ENCODE measurements at regions not wholly inside any gene's neighbourhood (a gene's known extent, or its start where the extent isn't known, plus 50 kb on each side); places are given as distances from the start of the nearest gene placed in this dataset.
"Not testable (repeated sequence)": the region's sequence is repeated elsewhere in the genome, so short reads cannot be mapped to it uniquely, and the experiment has no call there.

DNA sequence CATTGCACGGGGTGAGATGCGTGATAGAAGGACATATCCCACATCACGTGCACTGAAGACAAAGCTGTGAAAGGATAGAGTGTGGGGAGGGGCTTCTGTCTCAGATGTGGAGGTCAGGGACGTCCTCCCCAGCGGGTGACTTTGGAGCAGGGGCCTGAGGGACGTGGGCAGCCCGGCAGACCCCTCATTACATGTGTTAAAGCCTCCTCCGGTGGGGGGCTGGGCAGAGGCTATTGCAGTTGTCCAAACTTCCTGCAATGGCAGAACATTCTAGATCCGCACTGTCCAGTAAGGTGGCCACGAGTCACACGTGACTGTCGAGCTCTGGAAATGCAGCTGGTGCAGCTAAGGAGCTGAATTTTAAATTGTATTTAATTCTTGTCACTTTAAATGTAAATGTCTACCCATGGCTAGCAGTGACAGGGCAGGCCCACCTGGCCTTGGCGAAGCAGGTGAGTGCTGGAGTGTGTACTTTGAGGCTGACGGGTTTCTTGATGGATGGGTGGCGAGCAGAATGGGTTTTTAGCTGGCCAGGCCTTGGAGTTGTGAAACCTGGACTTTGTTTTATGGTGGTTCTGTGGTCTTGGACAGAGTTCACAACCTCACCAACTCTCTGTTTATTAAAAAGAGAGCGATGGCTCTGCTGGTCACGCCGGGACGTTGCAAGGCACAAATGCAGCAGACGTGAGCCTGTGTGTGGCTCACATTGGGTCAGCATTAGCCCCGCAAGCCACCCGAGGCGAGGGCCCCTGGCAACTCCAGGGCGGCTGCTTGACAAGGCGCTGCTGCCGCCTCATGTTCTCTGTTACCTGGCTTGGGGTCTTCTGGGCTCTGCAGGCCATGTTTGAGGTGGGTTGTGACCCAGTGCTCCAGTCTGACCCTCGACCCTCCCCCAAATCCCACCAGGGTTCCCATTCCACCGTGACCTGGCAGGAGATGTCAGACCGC, 177.6 kb downstream of the NPIPB11 start (continued):
- TF ChIP-seq EP300 (IDR thresholded peaks at IDR 0.05; ENCODE audit: low read depth in 2 of 2, low read length in 2 of 2) = peak in 1 of 2 experiments; percentile 27; a peak in 1 of 4 replicates
- not testable (repeated sequence) for TF ChIP-seq EP300 (CRISPR knock-in tag; IDR thresholded peaks at IDR 0.05; ENCODE audit: borderline replicate concordance)
- peak; percentile 68 for TF ChIP-seq CEBPG (CRISPR knock-in tag; IDR thresholded peaks at IDR 0.05)
- TF ChIP-seq, protein P1, sequence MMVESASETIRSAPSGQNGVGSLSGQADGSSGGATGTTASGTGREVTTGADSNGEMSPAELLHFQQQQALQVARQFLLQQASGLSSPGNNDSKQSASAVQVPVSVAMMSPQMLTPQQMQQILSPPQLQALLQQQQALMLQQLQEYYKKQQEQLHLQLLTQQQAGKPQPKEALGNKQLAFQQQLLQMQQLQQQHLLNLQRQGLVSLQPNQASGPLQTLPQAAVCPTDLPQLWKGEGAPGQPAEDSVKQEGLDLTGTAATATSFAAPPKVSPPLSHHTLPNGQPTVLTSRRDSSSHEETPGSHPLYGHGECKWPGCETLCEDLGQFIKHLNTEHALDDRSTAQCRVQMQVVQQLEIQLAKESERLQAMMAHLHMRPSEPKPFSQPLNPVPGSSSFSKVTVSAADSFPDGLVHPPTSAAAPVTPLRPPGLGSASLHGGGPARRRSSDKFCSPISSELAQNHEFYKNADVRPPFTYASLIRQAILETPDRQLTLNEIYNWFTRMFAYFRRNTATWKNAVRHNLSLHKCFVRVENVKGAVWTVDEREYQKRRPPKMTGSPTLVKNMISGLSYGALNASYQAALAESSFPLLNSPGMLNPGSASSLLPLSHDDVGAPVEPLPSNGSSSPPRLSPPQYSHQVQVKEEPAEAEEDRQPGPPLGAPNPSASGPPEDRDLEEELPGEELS (CRISPR knock-in tag; IDR thresholded peaks at IDR 0.05) = peak; percentile 57; the same call in 1 of the 2 replicates
- TF ChIP-seq ZNF766 (CRISPR knock-in tag; IDR thresholded peaks at IDR 0.05; ENCODE audit: borderline replicate concordance) = peak; percentile 97
- peak; percentile 43 for TF ChIP-seq ZEB1 (IDR thresholded peaks at IDR 0.05; ENCODE audit: insufficient replicate concordance, low read depth)
- peak; percentile 29; the same call in 1 of the 2 replicates for TF ChIP-seq EED (CRISPR knock-in tag; IDR thresholded peaks at IDR 0.05)
- peak; percentile 8; the same call in 1 of the 2 replicates for TF ChIP-seq ZNF501 (CRISPR knock-in tag; IDR thresholded peaks at IDR 0.05)
- TF ChIP-seq CEBPB (IDR thresholded peaks at IDR 0.05; ENCODE audit: borderline replicate concordance, low read depth, low read length) = peak; percentile 64
- TF ChIP-seq, protein P2, sequence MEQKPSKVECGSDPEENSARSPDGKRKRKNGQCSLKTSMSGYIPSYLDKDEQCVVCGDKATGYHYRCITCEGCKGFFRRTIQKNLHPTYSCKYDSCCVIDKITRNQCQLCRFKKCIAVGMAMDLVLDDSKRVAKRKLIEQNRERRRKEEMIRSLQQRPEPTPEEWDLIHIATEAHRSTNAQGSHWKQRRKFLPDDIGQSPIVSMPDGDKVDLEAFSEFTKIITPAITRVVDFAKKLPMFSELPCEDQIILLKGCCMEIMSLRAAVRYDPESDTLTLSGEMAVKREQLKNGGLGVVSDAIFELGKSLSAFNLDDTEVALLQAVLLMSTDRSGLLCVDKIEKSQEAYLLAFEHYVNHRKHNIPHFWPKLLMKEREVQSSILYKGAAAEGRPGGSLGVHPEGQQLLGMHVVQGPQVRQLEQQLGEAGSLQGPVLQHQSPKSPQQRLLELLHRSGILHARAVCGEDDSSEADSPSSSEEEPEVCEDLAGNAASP (CRISPR knock-in tag; IDR thresholded peaks at IDR 0.05; ENCODE audit: borderline replicate concordance) = peak; percentile 25; the same call in 1 of the 2 replicates
- TF ChIP-seq HMG20A (CRISPR knock-in tag; IDR thresholded peaks at IDR 0.05; ENCODE audit: borderline replicate concordance) = peak; percentile 29; the same call in 1 of the 2 replicates
- TF ChIP-seq ZSCAN25 (CRISPR knock-in tag; IDR thresholded peaks at IDR 0.05) = 0 out of 2 replicates have a peak, but pooled peaks have one; percentile 27
- TF ChIP-seq, protein P3, sequence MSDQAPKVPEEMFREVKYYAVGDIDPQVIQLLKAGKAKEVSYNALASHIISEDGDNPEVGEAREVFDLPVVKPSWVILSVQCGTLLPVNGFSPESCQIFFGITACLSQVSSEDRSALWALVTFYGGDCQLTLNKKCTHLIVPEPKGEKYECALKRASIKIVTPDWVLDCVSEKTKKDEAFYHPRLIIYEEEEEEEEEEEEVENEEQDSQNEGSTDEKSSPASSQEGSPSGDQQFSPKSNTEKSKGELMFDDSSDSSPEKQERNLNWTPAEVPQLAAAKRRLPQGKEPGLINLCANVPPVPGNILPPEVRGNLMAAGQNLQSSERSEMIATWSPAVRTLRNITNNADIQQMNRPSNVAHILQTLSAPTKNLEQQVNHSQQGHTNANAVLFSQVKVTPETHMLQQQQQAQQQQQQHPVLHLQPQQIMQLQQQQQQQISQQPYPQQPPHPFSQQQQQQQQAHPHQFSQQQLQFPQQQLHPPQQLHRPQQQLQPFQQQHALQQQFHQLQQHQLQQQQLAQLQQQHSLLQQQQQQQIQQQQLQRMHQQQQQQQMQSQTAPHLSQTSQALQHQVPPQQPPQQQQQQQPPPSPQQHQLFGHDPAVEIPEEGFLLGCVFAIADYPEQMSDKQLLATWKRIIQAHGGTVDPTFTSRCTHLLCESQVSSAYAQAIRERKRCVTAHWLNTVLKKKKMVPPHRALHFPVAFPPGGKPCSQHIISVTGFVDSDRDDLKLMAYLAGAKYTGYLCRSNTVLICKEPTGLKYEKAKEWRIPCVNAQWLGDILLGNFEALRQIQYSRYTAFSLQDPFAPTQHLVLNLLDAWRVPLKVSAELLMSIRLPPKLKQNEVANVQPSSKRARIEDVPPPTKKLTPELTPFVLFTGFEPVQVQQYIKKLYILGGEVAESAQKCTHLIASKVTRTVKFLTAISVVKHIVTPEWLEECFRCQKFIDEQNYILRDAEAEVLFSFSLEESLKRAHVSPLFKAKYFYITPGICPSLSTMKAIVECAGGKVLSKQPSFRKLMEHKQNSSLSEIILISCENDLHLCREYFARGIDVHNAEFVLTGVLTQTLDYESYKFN (CRISPR knock-in tag; conservative IDR thresholded peaks at IDR 0.05) = peak; percentile 67
- peak; percentile 71; the same call in 1 of the 2 replicates for TF ChIP-seq ZMAT3 (CRISPR knock-in tag; conservative IDR thresholded peaks at IDR 0.05)
- 0 out of 2 replicates have a peak, but pooled peaks have one; percentile 24 for TF ChIP-seq ZNF891 (CRISPR knock-in tag; IDR thresholded peaks at IDR 0.05)
- peak; percentile 50 for TF ChIP-seq FOXA3 (CRISPR knock-in tag; IDR thresholded peaks at IDR 0.05)

Measured in HepG2 (cell line).